OCI-LY3 (cell line): ENCODE measurements at regions not wholly inside any gene's neighbourhood (a gene's known extent, or its start where the extent isn't known, plus 50 kb on each side); places are given as distances from the start of the nearest gene placed in this dataset.

Source experiments
- H2AFZ ChIP-seq: fragments of 200-600, 300-600 bp; shearing (Covaris generic); 2 replicates; pipeline ENCODE4 v1.6.0; 2014; ENCODE audit warnings: antibody characterized with exemption, low read depth, low read length
- H3K27ac ChIP-seq: fragments of 200-600, 300-600 bp; sonication (generic); 2 replicates; pipeline ENCODE4 v1.5.1; 2014; ENCODE audit warnings: mild to moderate bottlenecking, low read length, moderate library complexity, mixed read lengths
- H3K27me3 ChIP-seq: fragments of 200-600, 300-600 bp; sonication (generic); 2 replicates; pipeline ENCODE4 v1.6.1; 2014; ENCODE audit warnings: low read depth, low read length, mixed read lengths
- H3K36me3 ChIP-seq: fragments of 200-600, 300-600 bp; sonication (generic); replicated peaks from 2 replicates; pipeline ENCODE3; 2014; ENCODE audit warnings: low read depth, low read length, mixed read lengths
- H3K4me1 ChIP-seq: fragments of 300-600, 200-600 bp; sonication (generic); 2 replicates; pipeline ENCODE4 v1.6.1; 2014; ENCODE audit warnings: low read length, mixed read lengths
- H3K4me2 ChIP-seq: fragments of 200-600, 300-600 bp; sonication (generic); 2 replicates; pipeline ENCODE4 v1.6.1; 2014; ENCODE audit warnings: low read length, mixed read lengths
- H3K4me3 ChIP-seq: fragments of 300-600, 200-600 bp; sonication (generic); 2 replicates; pipeline ENCODE4 v1.5.1; 2014; ENCODE audit warnings: antibody characterized with exemption, mild to moderate bottlenecking, low read length, moderate library complexity
- H3K79me2 ChIP-seq: fragments of 300-600, 200-600 bp; shearing (Covaris generic); 2 replicates; pipeline ENCODE4 v1.6.1; 2014; ENCODE audit warnings: mild to moderate bottlenecking, low read length, mixed read lengths
- H3K9ac ChIP-seq: fragments of 300-600, 200-600 bp; shearing (Covaris generic); 2 replicates; pipeline ENCODE4 v1.6.0; 2014; ENCODE audit warnings: mild to moderate bottlenecking, low read length, moderate library complexity
- H3K9me3 ChIP-seq: fragments of 200-600, 300-600 bp; shearing (Covaris generic); 2 replicates; pipeline ENCODE4 v1.6.1; 2014; ENCODE audit warnings: low read length, mixed read lengths; ENCODE audit not compliant: insufficient read depth
- H4K20me1 ChIP-seq: fragments of 200-600, 300-600 bp; sonication (generic); 2 replicates; pipeline ENCODE4 v1.6.1; 2016; ENCODE audit warnings: low read length, mixed read lengths; ENCODE audit not compliant: insufficient read depth
- EZH2phosphoT487 ChIP-seq: fragments of 200-600 bp; shearing (Covaris generic); IDR thresholded peaks from 2 replicates; pipeline ENCODE4 v1.6.1; 2018; ENCODE audit warnings: antibody characterized with exemption, mixed run types, low read depth
- TF ChIP-seq, protein P1 (sequence below): fragments of 200-600, 300-600 bp; sonication (generic); IDR thresholded peaks from 2 replicates; pipeline ENCODE4 v1.5.1; 2014; ENCODE audit warnings: antibody characterized with exemption, low read length, low read depth

- H4K20me1 ChIP-seq, result no peaks in the 10 kb centered on the region
- H3K36me3 ChIP-seq, result no peaks in the 10 kb centered on the region
- no peak overlapping the region for H3K4me2 ChIP-seq
- no peaks in the 10 kb centered on the region for H3K9me3 ChIP-seq
- no peak overlapping the region for H2AFZ ChIP-seq
- H3K79me2 ChIP-seq, result no peaks in the 10 kb centered on the region
- H3K4me1 ChIP-seq, result no peaks in the 10 kb centered on the region
- no peak overlapping the region for H3K4me3 ChIP-seq
- H3K9ac ChIP-seq, result no peak overlapping the region
- TF ChIP-seq, protein P1, sequence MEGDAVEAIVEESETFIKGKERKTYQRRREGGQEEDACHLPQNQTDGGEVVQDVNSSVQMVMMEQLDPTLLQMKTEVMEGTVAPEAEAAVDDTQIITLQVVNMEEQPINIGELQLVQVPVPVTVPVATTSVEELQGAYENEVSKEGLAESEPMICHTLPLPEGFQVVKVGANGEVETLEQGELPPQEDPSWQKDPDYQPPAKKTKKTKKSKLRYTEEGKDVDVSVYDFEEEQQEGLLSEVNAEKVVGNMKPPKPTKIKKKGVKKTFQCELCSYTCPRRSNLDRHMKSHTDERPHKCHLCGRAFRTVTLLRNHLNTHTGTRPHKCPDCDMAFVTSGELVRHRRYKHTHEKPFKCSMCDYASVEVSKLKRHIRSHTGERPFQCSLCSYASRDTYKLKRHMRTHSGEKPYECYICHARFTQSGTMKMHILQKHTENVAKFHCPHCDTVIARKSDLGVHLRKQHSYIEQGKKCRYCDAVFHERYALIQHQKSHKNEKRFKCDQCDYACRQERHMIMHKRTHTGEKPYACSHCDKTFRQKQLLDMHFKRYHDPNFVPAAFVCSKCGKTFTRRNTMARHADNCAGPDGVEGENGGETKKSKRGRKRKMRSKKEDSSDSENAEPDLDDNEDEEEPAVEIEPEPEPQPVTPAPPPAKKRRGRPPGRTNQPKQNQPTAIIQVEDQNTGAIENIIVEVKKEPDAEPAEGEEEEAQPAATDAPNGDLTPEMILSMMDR, result no peak
- TF ChIP-seq EZH2phosphoT487, result no peak
- H3K27ac ChIP-seq, result no peak overlapping the region
- no peaks in the 10 kb centered on the region for H3K27me3 ChIP-seq
Measured at GRCh38 chr22:49107561-49107960, 720.1 kb downstream of the BRD1 start.

GRCh38 chr22:49106842-49107152, 720.9 kb downstream of the BRD1 start:
- Histone ChIP-seq H3K27ac (no peak overlapping the region), H4K20me1 (no peaks in the 10 kb centered on the region), H3K4me3 (no peak overlapping the region), H3K27me3 (no peaks in the 10 kb centered on the region), H3K79me2 (no peaks in the 10 kb centered on the region), H3K4me2 (no peak overlapping the region), H3K9me3 (no peaks in the 10 kb centered on the region), H3K9ac (no peak overlapping the region), H3K36me3 (no peaks in the 10 kb centered on the region), H3K4me1 (no peaks in the 10 kb centered on the region), H2AFZ (no peak overlapping the region)
- TF ChIP-seq EZH2phosphoT487, result no peak
- TF ChIP-seq, protein P1, result no peak

GRCh38 chr22:49106096-49106841, 721.4 kb downstream of the BRD1 start:
- H3K4me1 ChIP-seq, result no peaks in the 10 kb centered on the region
- no peak overlapping the region for H3K4me3 ChIP-seq
- H3K36me3 ChIP-seq, result no peaks in the 10 kb centered on the region
- no peak overlapping the region for H3K4me2 ChIP-seq
- TF ChIP-seq, protein P1, result no peak
- TF ChIP-seq EZH2phosphoT487, result no peak
- no peaks in the 10 kb centered on the region for H3K9me3 ChIP-seq
- H2AFZ ChIP-seq, result no peak overlapping the region
- no peak overlapping the region for H3K9ac ChIP-seq
- no peaks in the 10 kb centered on the region for H3K79me2 ChIP-seq
- no peaks in the 10 kb centered on the region for H3K27me3 ChIP-seq
- H3K27ac ChIP-seq, result no peak overlapping the region
- H4K20me1 ChIP-seq, result no peaks in the 10 kb centered on the region

GRCh38 chr22:49104434-49104833, 723.2 kb downstream of the BRD1 start:
- no peaks in the 10 kb centered on the region for H3K9me3 ChIP-seq
- no peak overlapping the region for H3K4me3 ChIP-seq
- no peaks in the 10 kb centered on the region for H3K79me2 ChIP-seq
- no peaks in the 10 kb centered on the region for H3K27me3 ChIP-seq
- H4K20me1 ChIP-seq, result no peaks in the 10 kb centered on the region
- no peak for TF ChIP-seq EZH2phosphoT487
- TF ChIP-seq, protein P1, result no peak
- no peak overlapping the region for H3K9ac ChIP-seq
- no peak overlapping the region for H3K4me2 ChIP-seq
- H2AFZ ChIP-seq, result no peak overlapping the region
- H3K27ac ChIP-seq, result no peak overlapping the region
- no peaks in the 10 kb centered on the region for H3K4me1 ChIP-seq
- H3K36me3 ChIP-seq, result no peaks in the 10 kb centered on the region
